H9 (cell line): ENCODE measurements at regions not wholly inside any gene's neighbourhood (a gene's known extent, or its start where the extent isn't known, plus 50 kb on each side); places are given as distances from the start of the nearest gene placed in this dataset.

Experiments
- DNase-seq: peaks from one replicate; pipeline ENCODE4 v3.0.0-alpha.2; 2017
- H2AFZ ChIP-seq: one replicate; pipeline ENCODE4 v1.6.1; 2013; ENCODE audit warnings: mild to moderate bottlenecking, low read length, control low read depth, moderate library complexity
- H2AK5ac ChIP-seq: 2 replicates; pipeline ENCODE4 v1.6.1; 2013; ENCODE audit warnings: low read length, control low read depth, mixed read lengths; ENCODE audit not compliant: insufficient read length
- H2BK120ac ChIP-seq: one replicate; pipeline ENCODE4 v1.6.1; 2013; ENCODE audit warnings: low read depth, mild to moderate bottlenecking, low read length, control low read depth, inconsistent platforms; ENCODE audit not compliant: poor library complexity, severe bottlenecking
- H2BK12ac ChIP-seq: 2 replicates; pipeline ENCODE4 v1.6.1; 2013; ENCODE audit warnings: low read length, control low read depth, mixed read lengths, low read depth; ENCODE audit not compliant: insufficient read length
- H2BK15ac ChIP-seq: 2 replicates; pipeline ENCODE4 v1.6.1; 2013; ENCODE audit warnings: low read depth, low read length, control low read depth
- H2BK20ac ChIP-seq: one replicate; pipeline ENCODE4 v1.6.1; 2013; ENCODE audit warnings: low read depth, mild to moderate bottlenecking, low read length, control low read depth, inconsistent platforms; ENCODE audit not compliant: poor library complexity, severe bottlenecking
- H2BK5ac ChIP-seq: 2 replicates; pipeline ENCODE4 v1.6.1; 2013; ENCODE audit warnings: low read length, control low read depth, mixed read lengths; ENCODE audit not compliant: insufficient read length
- H3K14ac ChIP-seq: 2 replicates; pipeline ENCODE4 v1.6.1; 2013; ENCODE audit warnings: low read length, control low read depth; ENCODE audit not compliant: insufficient read depth
- H3K18ac ChIP-seq: 2 replicates; pipeline ENCODE4 v1.6.1; 2013; ENCODE audit warnings: low read depth, mild to moderate bottlenecking, mixed read lengths, low read length, control low read depth; ENCODE audit not compliant: insufficient read length
- H3K23ac ChIP-seq: 2 replicates; pipeline ENCODE4 v1.6.1; 2013; ENCODE audit warnings: low read length, control low read depth, mixed read lengths, low read depth; ENCODE audit not compliant: insufficient read length
- H3K23me2 ChIP-seq: 2 replicates; pipeline ENCODE4 v1.6.1; 2013; ENCODE audit warnings: low read depth, mild to moderate bottlenecking, mixed read lengths, low read length, control low read depth; ENCODE audit not compliant: insufficient read length, poor library complexity, severe bottlenecking
- H3K27ac ChIP-seq: 2 replicates; pipeline ENCODE4 v1.5.1; 2013; ENCODE audit warnings: low read length, control low read depth, mixed read lengths, low read depth; ENCODE audit not compliant: insufficient read length
- H3K27me3 ChIP-seq: 2 replicates; pipeline ENCODE4 v1.6.1; 2013; ENCODE audit warnings: low read length, control low read depth, inconsistent platforms; ENCODE audit not compliant: insufficient read depth
- H3K4ac ChIP-seq: 2 replicates; pipeline ENCODE4 v1.6.1; 2013; ENCODE audit warnings: low read depth, mild to moderate bottlenecking, control low read depth, inconsistent platforms, low read length, moderate library complexity
- H3K4me1 ChIP-seq: 2 replicates; pipeline ENCODE4 v1.6.1; 2013; ENCODE audit warnings: low read length, control low read depth, inconsistent platforms; ENCODE audit not compliant: insufficient read depth
- H3K4me2 ChIP-seq: 2 replicates; pipeline ENCODE4 v1.6.1; 2013; ENCODE audit warnings: low read length, control low read depth, mixed read lengths; ENCODE audit not compliant: insufficient read length, insufficient read depth
- H3K56ac ChIP-seq: 2 replicates; pipeline ENCODE4 v1.6.1; 2013; ENCODE audit warnings: low read depth, mild to moderate bottlenecking, mixed read lengths, low read length, control low read depth; ENCODE audit not compliant: insufficient read length
- H3K79me1 ChIP-seq: 2 replicates; pipeline ENCODE4 v1.6.1; 2013; ENCODE audit warnings: low read depth, mild to moderate bottlenecking, moderate library complexity, low read length, control low read depth, inconsistent platforms; ENCODE audit not compliant: insufficient read depth, poor library complexity, severe bottlenecking
- H3K79me2 ChIP-seq: 2 replicates; pipeline ENCODE4 v1.6.1; 2013; ENCODE audit warnings: low read length, control low read depth, inconsistent platforms; ENCODE audit not compliant: insufficient read depth
- H3K9ac ChIP-seq: 2 replicates; pipeline ENCODE4 v1.6.1; 2013; ENCODE audit warnings: low read length, control low read depth, mixed read lengths; ENCODE audit not compliant: insufficient read length; ENCODE audit errors: extremely low read depth
- H3K9me3 ChIP-seq: one replicate; pipeline ENCODE4 v1.6.1; 2013; ENCODE audit warnings: low read depth, low read length, inconsistent platforms; ENCODE audit not compliant: control insufficient read depth
- H3T11ph ChIP-seq: one replicate; pipeline ENCODE4 v1.6.1; 2013; ENCODE audit warnings: mild to moderate bottlenecking, low read length, control low read depth, inconsistent platforms
- H4K20me1 ChIP-seq: one replicate; pipeline ENCODE4 v1.6.1; 2013; ENCODE audit not compliant: control insufficient read depth, insufficient read length, insufficient read depth
- H4K5ac ChIP-seq: 2 replicates; pipeline ENCODE4 v1.6.1; 2013; ENCODE audit warnings: low read depth, mild to moderate bottlenecking, mixed read lengths, low read length, control low read depth; ENCODE audit not compliant: insufficient read length
- H4K8ac ChIP-seq: replicated peaks from 2 replicates; pipeline ENCODE4 v1.6.1; 2013; ENCODE audit warnings: low read length, control low read depth, mixed read lengths, low read depth; ENCODE audit not compliant: insufficient read length
- H4K91ac ChIP-seq: 2 replicates; pipeline ENCODE4 v1.6.1; 2013; ENCODE audit warnings: low read depth, mild to moderate bottlenecking, moderate library complexity, mixed read lengths, low read length, control low read depth; ENCODE audit not compliant: insufficient read length
- H3K27ac Mint-ChIP-seq, 3 experiments: 2 replicates in 2 of 3; 3 replicates in 1 of 3; pipeline ENCODE4 v1.8.0; 2020 to 2021; ENCODE audit warnings: mixed read lengths in 3 of 3, mild to moderate bottlenecking in 1 of 3, moderate library complexity in 1 of 3
- H3K27me3 Mint-ChIP-seq: 2 replicates; pipeline ENCODE4 v1.8.0; 2021; ENCODE audit warnings: low read depth, mild to moderate bottlenecking, moderate library complexity, mixed read lengths
- H3K36me3 Mint-ChIP-seq, 3 experiments: 2 replicates in 2 of 3; 3 replicates in 1 of 3; pipeline ENCODE4 v1.8.0; 2020 to 2021; ENCODE audit warnings: low read depth in 3 of 3, mixed read lengths in 3 of 3; ENCODE audit not compliant: insufficient read depth in 1 of 3
- H3K4me1 Mint-ChIP-seq, 2 experiments: 2 replicates each; pipeline ENCODE4 v1.8.0; 2020; ENCODE audit warnings: mixed read lengths in 2 of 2
- H3K4me3 Mint-ChIP-seq, 2 experiments: 2 replicates in 1 of 2; 3 replicates in 1 of 2; pipeline ENCODE4 v1.8.0; 2020 to 2021; ENCODE audit warnings: mild to moderate bottlenecking in 2 of 2, mixed read lengths in 2 of 2, moderate library complexity in 1 of 2
- H3K9me3 Mint-ChIP-seq, 2 experiments: 2 replicates in 1 of 2; 3 replicates in 1 of 2; pipeline ENCODE4 v1.8.0; 2020; ENCODE audit warnings: mild to moderate bottlenecking in 2 of 2, mixed read lengths in 2 of 2, moderate library complexity in 1 of 2
- WGBS: extraction: QIAGEN DNeasy Blood & Tissue Kit; methylation state at CpG from one replicate; pipeline ENCODE4 v1.1.7; 2013; ENCODE audit warnings: missing lambda C conversion rate, low lambda C conversion rate, mixed read lengths; ENCODE audit not compliant: insufficient read length; ENCODE audit errors: extremely low coverage; 5-methylcytosine and 5-hydroxymethylcytosine counted together
- TF ChIP-seq, protein P1 (sequence below): fragments of 200-600 bp; sonication (generic); conservative IDR thresholded peaks from 3 replicates; pipeline ENCODE4 v1.8.0; 2021; ENCODE audit warnings: antibody characterized with exemption, mild to moderate bottlenecking

DNA sequence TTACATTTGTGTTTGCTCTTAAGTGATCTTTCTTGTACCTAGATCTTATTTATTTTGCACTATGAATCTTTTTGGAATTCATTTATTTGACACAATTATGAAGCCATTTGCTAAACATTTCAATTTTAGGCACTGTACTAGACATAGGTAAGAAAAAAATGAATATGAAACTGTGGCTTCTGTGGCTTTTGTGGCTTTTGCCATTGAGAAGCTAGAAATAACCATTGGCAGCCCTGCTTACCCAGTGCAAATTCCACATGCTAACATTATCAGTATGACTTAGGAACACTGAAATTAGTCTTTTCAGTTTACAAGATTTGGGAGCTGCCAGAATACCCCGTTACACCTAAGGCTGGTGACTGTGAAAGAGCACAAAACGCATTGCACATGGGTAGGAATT lies 60.1 kb downstream of the FSCB start:
- TF ChIP-seq, protein P1, sequence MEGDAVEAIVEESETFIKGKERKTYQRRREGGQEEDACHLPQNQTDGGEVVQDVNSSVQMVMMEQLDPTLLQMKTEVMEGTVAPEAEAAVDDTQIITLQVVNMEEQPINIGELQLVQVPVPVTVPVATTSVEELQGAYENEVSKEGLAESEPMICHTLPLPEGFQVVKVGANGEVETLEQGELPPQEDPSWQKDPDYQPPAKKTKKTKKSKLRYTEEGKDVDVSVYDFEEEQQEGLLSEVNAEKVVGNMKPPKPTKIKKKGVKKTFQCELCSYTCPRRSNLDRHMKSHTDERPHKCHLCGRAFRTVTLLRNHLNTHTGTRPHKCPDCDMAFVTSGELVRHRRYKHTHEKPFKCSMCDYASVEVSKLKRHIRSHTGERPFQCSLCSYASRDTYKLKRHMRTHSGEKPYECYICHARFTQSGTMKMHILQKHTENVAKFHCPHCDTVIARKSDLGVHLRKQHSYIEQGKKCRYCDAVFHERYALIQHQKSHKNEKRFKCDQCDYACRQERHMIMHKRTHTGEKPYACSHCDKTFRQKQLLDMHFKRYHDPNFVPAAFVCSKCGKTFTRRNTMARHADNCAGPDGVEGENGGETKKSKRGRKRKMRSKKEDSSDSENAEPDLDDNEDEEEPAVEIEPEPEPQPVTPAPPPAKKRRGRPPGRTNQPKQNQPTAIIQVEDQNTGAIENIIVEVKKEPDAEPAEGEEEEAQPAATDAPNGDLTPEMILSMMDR = no peak

More for the DNA sequence above, 60.1 kb downstream of the FSCB start:
- Histone ChIP-seq H4K8ac (no peak overlapping the region), H4K5ac (no peak overlapping the region), H2AFZ (no peak overlapping the region), H4K20me1 (no peaks in the 10 kb centered on the region), H3K4me2 (no peak overlapping the region), H3K23me2 (no peaks in the 10 kb centered on the region), H2BK12ac (no peak overlapping the region), H3K9me3 (no peaks in the 10 kb centered on the region), H3K9ac (no peak overlapping the region), H3K56ac (no peak overlapping the region), H3K14ac (no peak overlapping the region), H2BK120ac (no peak overlapping the region), H3K79me1 (no peaks in the 10 kb centered on the region), H2BK20ac (no peak overlapping the region), H3K4me1 (no peaks in the 10 kb centered on the region), H2BK5ac (no peak overlapping the region), H3T11ph (no peak overlapping the region), H3K18ac (no peak overlapping the region), H3K27ac (no peak overlapping the region), H2BK15ac (no peak overlapping the region), H3K27me3 (no peaks in the 10 kb centered on the region), H3K79me2 (no peaks in the 10 kb centered on the region), H3K23ac (no peak overlapping the region), H3K4ac (no peak overlapping the region), H4K91ac (no peak overlapping the region), H2AK5ac (no peak overlapping the region)
- DNase-seq = no peak
- Mint-ChIP-seq H3K4me3 (no peak overlapping the region), H3K27me3 (peaks cover 2% of the 10 kb centered on the region; the same call in 1 of the 2 replicates), H3K36me3 (peaks cover 0 to 7% (median 7%) of the 10 kb centered on the region in 3 experiments; a peak in 4 of 7 replicates), H3K9me3 (peaks cover 10 to 11% of the 10 kb centered on the region in 2 experiments; a peak in 4 of 5 replicates), H3K4me1 (no peaks in the 10 kb centered on the region), H3K27ac (no peak overlapping the region)
- no CpG with 5 or more reads among the region's 2 CpGs for WGBS
